Kidney epithelial cell (primary cell): ENCODE measurements at regions not wholly inside any gene's neighbourhood (a gene's known extent, or its start where the extent isn't known, plus 50 kb on each side); places are given as distances from the start of the nearest gene placed in this dataset.
"Not testable (repeated sequence)": the region's sequence is repeated elsewhere in the genome, so short reads cannot be mapped to it uniquely, and the experiment has no call there.

ENCODE experiments used
- DNase-seq: peaks from one replicate; pipeline ENCODE4 v3.0.0-alpha.2; 2010; ENCODE audit warnings: low read depth
- H3K27me3 ChIP-seq: 2 replicates; pipeline ENCODE4 v1.6.0; 2011; ENCODE audit warnings: low read length; ENCODE audit not compliant: control insufficient read depth, insufficient read depth
- H3K36me3 ChIP-seq: 2 replicates; pipeline ENCODE4 v1.5.1; 2011; ENCODE audit warnings: low read length; ENCODE audit not compliant: control insufficient read depth, insufficient read depth
- H3K4me3 ChIP-seq: 2 replicates; pipeline ENCODE4 v1.5.1; 2011; ENCODE audit warnings: low read depth, mild to moderate bottlenecking, control low read depth, low read length
- CTCF ChIP-seq: IDR thresholded peaks from 2 replicates; pipeline ENCODE4 v1.5.1; 2011; ENCODE audit warnings: mild to moderate bottlenecking, moderate library complexity, low read length, control low read depth, inconsistent platforms; ENCODE audit not compliant: insufficient read depth, poor library complexity, severe bottlenecking

DNA sequence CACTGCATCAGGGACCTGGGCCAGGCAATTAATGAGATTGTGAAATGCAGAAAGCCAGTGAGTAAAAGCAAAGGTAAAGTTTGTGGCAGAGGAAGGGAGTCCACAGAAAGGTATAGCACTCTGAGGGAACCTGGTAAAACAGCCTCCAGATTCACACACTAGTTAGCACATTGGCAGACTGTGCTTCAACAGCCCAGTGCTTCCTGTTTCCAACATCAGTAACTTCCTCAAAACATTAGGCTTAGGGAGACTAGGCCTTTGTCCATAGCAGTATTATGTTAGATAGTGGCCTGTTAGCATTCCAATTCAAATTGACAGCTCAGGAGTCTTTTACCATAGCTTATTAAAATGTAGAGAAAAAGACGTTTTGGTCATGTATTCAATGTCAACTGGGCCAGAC, 582.6 kb upstream of the ACTRT1 start:
- no peak for DNase-seq
- no peak for TF ChIP-seq CTCF
- H3K4me3 ChIP-seq: no peak overlapping the region
- H3K27me3 ChIP-seq: no peaks in the 10 kb centered on the region
- no peaks in the 10 kb centered on the region for H3K36me3 ChIP-seq

GRCh38 chrX:128623361-128623760, 571.2 kb upstream of the ACTRT1 start:
- Histone ChIP-seq H3K36me3 (no peaks in the 10 kb centered on the region), H3K4me3 (no peak overlapping the region), H3K27me3 (no peaks in the 10 kb centered on the region)
- TF ChIP-seq CTCF: no peak
- no peak for DNase-seq

- Histone ChIP-seq H3K4me3 (no peak overlapping the region), H3K27me3 (no peaks in the 10 kb centered on the region), H3K36me3 (no peaks in the 10 kb centered on the region)
- no peak for TF ChIP-seq CTCF
- DNase-seq: no peak
Observed at GRCh38 chrX:128622296-128622695, 570.1 kb upstream of the ACTRT1 start.

GRCh38 chrX:128619490-128619889, 567.3 kb upstream of the ACTRT1 start:
- no peaks in the 10 kb centered on the region for H3K27me3 ChIP-seq
- DNase-seq: no peak
- no peak for TF ChIP-seq CTCF
- no peak overlapping the region for H3K4me3 ChIP-seq
- H3K36me3 ChIP-seq: no peaks in the 10 kb centered on the region

DNA sequence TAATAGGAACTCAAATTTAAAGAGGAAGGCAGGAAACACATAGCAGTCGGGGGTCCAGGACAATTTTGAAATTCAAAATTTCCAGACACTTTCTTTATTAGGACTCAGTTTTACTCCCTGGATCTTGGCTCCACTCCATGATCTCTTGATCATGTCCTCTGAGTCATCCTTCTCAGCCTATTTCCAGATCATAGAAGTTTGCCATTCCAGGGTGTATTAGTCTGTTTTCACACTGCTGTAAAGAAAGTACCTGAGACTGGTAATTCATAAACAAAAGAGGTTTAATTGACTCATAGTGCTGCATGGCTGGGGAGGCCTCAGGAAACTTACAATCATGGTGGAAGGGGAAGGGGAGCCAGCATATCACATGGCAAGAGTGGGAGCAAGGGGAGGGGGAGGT, 564.7 kb upstream of the ACTRT1 start:
- Histone ChIP-seq H3K27me3 (no peaks in the 10 kb centered on the region), H3K36me3 (no peaks in the 10 kb centered on the region), H3K4me3 (no peak overlapping the region)
- no peak for DNase-seq
- TF ChIP-seq CTCF: no peak

DNA sequence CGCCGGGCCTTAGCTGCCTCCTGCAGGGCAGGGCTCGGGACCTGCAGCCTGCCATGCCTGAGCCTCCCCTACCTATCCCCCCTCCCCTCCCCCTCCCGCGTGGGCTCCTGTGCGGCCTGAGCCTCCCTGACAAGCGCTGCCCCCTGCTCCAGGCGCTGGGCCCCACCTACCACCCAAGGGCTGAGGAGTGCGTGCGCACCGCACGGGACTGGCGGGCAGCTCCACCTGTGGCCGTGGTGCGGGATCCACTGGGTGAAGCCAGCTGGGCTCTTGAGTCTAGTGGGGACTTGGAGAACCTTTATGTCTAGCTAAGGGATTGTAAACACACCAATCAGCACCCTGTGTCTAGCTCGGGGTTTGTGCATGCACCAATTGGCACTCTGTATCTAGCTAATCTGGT, 554.6 kb upstream of the ACTRT1 start:
- DNase-seq, H3K27me3 ChIP-seq, H3K36me3 ChIP-seq, H3K4me3 ChIP-seq: not testable (repeated sequence)

DNA sequence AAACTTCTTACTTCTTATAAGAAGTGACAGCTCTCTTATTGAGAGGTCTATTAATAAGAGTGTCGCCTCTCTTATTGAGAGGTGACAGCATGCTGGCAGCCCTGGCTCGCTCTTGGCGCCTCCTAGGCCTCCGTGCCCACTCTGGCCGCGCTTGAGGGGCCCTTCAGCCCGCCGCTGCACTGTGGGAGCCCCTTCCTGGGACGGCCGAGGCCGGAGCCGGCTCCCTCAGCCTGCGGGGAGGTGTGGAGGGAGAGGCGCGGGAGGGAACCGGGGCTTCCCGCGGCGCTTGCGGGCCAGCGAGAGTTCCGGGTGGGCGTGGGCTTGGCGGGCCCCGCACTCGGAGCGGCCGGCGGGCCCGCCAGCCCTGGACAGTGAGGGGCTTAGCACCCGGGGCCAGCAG, 554.2 kb upstream of the ACTRT1 start:
- not testable (repeated sequence) for H3K4me3 ChIP-seq, H3K36me3 ChIP-seq, H3K27me3 ChIP-seq, DNase-seq
